HEK293T (cell line): ENCODE measurements at regions not wholly inside any gene's neighbourhood (a gene's known extent, or its start where the extent isn't known, plus 50 kb on each side); places are given as distances from the start of the nearest gene placed in this dataset.

Source experiments
- CTCF ChIA-PET: fragments of 350-600 bp; formaldehyde crosslinking; extraction: SDS; loops from one replicate; lab custom pipeline; 2021; ENCODE audit warnings: antibody characterized with exemption, inconsistent platforms; lab: Yijun Ruan, JAX
- POLR2A ChIA-PET: fragments of 350-600 bp; formaldehyde crosslinking; extraction: SDS; loops from one replicate; lab custom pipeline; 2020; ENCODE audit warnings: antibody characterized with exemption, inconsistent platforms; lab: Yijun Ruan, JAX
- DNase-seq: peaks from one replicate; pipeline ENCODE4 v3.0.0; 2012; ENCODE audit warnings: mixed read lengths; ENCODE audit errors: extremely low spot score
- ARNT ChIP-seq: fragments of 450-650 bp; IDR thresholded peaks from 2 replicates; pipeline ENCODE4 v1.6.1; 2017; ENCODE audit warnings: mild to moderate bottlenecking
- BHLHE40 ChIP-seq: fragments of 450-650 bp; IDR thresholded peaks from 2 replicates; pipeline ENCODE4 v1.6.1; 2016; ENCODE audit warnings: mild to moderate bottlenecking, moderate library complexity, borderline replicate concordance
- CTBP1 ChIP-seq: fragments of 450-650 bp; IDR thresholded peaks from 2 replicates; pipeline ENCODE4 v1.6.1; 2016; ENCODE audit warnings: borderline replicate concordance
- ELF4 ChIP-seq: fragments of 450-650 bp; IDR thresholded peaks from 2 replicates; pipeline ENCODE4 v1.6.1; 2017; ENCODE audit warnings: antibody characterized with exemption
- FOXA1 ChIP-seq: fragments of 450-650 bp; IDR thresholded peaks from 2 replicates; pipeline ENCODE4 v1.6.1; 2016; ENCODE audit warnings: mild to moderate bottlenecking
- FOXK2 ChIP-seq: fragments of 450-650 bp; IDR thresholded peaks from 2 replicates; pipeline ENCODE4 v1.6.1; 2016; ENCODE audit warnings: mild to moderate bottlenecking
- FOXM1 ChIP-seq: fragments of 450-650 bp; IDR thresholded peaks from 2 replicates; pipeline ENCODE4 v1.6.1; 2017; ENCODE audit warnings: mild to moderate bottlenecking, borderline replicate concordance
- HDGF ChIP-seq: fragments of 450-650 bp; IDR thresholded peaks from 2 replicates; pipeline ENCODE4 v1.6.1; 2017; ENCODE audit warnings: antibody characterized with exemption, borderline replicate concordance
- L3MBTL2 ChIP-seq: fragments of 450-650 bp; conservative IDR thresholded peaks from 2 replicates; pipeline ENCODE4 v1.6.1; 2016; ENCODE audit warnings: mild to moderate bottlenecking
- LEF1 ChIP-seq: fragments of 450-650 bp; IDR thresholded peaks from 2 replicates; pipeline ENCODE4 v1.6.1; 2017; ENCODE audit warnings: mild to moderate bottlenecking, borderline replicate concordance
- NFRKB ChIP-seq: fragments of 450-650 bp; IDR thresholded peaks from 2 replicates; pipeline ENCODE4 v1.6.1; 2016; ENCODE audit warnings: mild to moderate bottlenecking, moderate library complexity
- PKNOX1 ChIP-seq: fragments of 450-650 bp; IDR thresholded peaks from 2 replicates; pipeline ENCODE4 v1.6.1; 2016
- SP1 ChIP-seq: fragments of 450-650 bp; IDR thresholded peaks from 2 replicates; pipeline ENCODE4 v1.6.1; 2017
- SUZ12 ChIP-seq: fragments of 450-650 bp; IDR thresholded peaks from 2 replicates; pipeline ENCODE4 v1.6.1; 2016; ENCODE audit warnings: mild to moderate bottlenecking
- TARDBP ChIP-seq: fragments of 450-650 bp; IDR thresholded peaks from 2 replicates; pipeline ENCODE4 v1.6.1; 2016
- ZNF384 ChIP-seq: fragments of 450-650 bp; IDR thresholded peaks from 2 replicates; pipeline ENCODE4 v1.6.1; 2016

- ChIA-PET POLR2A (no interaction called here), CTCF (interaction anchor here (0.6 kb wide), 1 partner anchor 68 kb away, joined by 5 read pairs; no protein-coding TSS in a partner anchor)
- no peak for DNase-seq
- TF ChIP-seq NFRKB (no peak), SUZ12 (no peak), ELF4 (no peak), FOXM1 (no peak), HDGF (no peak), ZNF384 (no peak), FOXK2 (no peak), PKNOX1 (no peak), BHLHE40 (no peak), L3MBTL2 (no peak), ARNT (no peak), FOXA1 (no peak), SP1 (no peak)
These were observed 588.9 kb downstream of the NR2F1-AS1 start for GRCh38 chr5:92992073-92992472.

GRCh38 chr5:92991581-92992067, 589.4 kb downstream of the NR2F1-AS1 start:
- peak; percentile 12 for DNase-seq
- ChIA-PET CTCF (interaction anchor here (0.6 kb wide), 1 partner anchor 69 kb away, joined by 5 read pairs; no protein-coding TSS in a partner anchor), POLR2A (no interaction called here)
- no peak for TF ChIP-seq PKNOX1
- no peak for TF ChIP-seq FOXA1
- TF ChIP-seq SP1: no peak
- no peak for TF ChIP-seq FOXK2
- TF ChIP-seq BHLHE40: no peak
- TF ChIP-seq FOXM1: no peak
- TF ChIP-seq HDGF: no peak
- no peak for TF ChIP-seq SUZ12
- TF ChIP-seq LEF1: no peak
- no peak for TF ChIP-seq ELF4
- no peak for TF ChIP-seq TARDBP
- TF ChIP-seq NFRKB: no peak
- TF ChIP-seq ARNT: no peak
- no peak for TF ChIP-seq L3MBTL2
- TF ChIP-seq CTBP1: no peak
- TF ChIP-seq ZNF384: no peak

GRCh38 chr5:92990771-92991170, 590.2 kb downstream of the NR2F1-AS1 start:
- ChIA-PET CTCF (interaction anchor here (0.6 kb wide), 1 partner anchor 178 kb away, joined by 3 read pairs; no protein-coding TSS in a partner anchor), POLR2A (no interaction called here)
- no peak for DNase-seq
- TF ChIP-seq LEF1: no peak
- no peak for TF ChIP-seq FOXA1
- no peak for TF ChIP-seq ZNF384
- TF ChIP-seq ELF4: no peak
- no peak for TF ChIP-seq L3MBTL2
- TF ChIP-seq SP1: no peak
- no peak for TF ChIP-seq CTBP1
- TF ChIP-seq SUZ12: no peak
- TF ChIP-seq FOXM1: no peak
- no peak for TF ChIP-seq BHLHE40
- no peak for TF ChIP-seq FOXK2
- no peak for TF ChIP-seq PKNOX1
- TF ChIP-seq NFRKB: no peak
- no peak for TF ChIP-seq ARNT

GRCh38 chr5:92981001-92981400, 600.0 kb downstream of the NR2F1-AS1 start:
- ChIA-PET POLR2A (no interaction called here), CTCF (no interaction called here)
- TF ChIP-seq ZNF384 (no peak), FOXK2 (no peak), HDGF (no peak), TARDBP (no peak), SP1 (no peak), CTBP1 (no peak), FOXA1 (no peak), BHLHE40 (no peak), LEF1 (no peak)

GRCh38 chr5:92980491-92980890, 600.5 kb downstream of the NR2F1-AS1 start:
- ChIA-PET POLR2A (no interaction called here), CTCF (no interaction called here)
- DNase-seq: no peak
- TF ChIP-seq TARDBP (no peak), FOXA1 (no peak), LEF1 (no peak), HDGF (no peak), L3MBTL2 (no peak), SP1 (no peak), PKNOX1 (no peak)

More at GRCh38 chr5:92981001-92981400, 600.0 kb downstream of the NR2F1-AS1 start:
- DNase-seq: no peak

- CTCF ChIA-PET: interaction anchor here (0.6 kb wide), 1 partner anchor 451 kb away, joined by 3 read pairs; no protein-coding TSS in a partner anchor
- DNase-seq: no peak
- TF ChIP-seq FOXK2 (no peak), L3MBTL2 (no peak), FOXA1 (no peak), TARDBP (no peak), ZNF384 (no peak), ARNT (no peak), CTBP1 (no peak), BHLHE40 (no peak), LEF1 (no peak), SUZ12 (no peak), PKNOX1 (no peak), FOXM1 (no peak), SP1 (no peak), NFRKB (no peak), HDGF (no peak), ELF4 (no peak)
- POLR2A ChIA-PET: no interaction called here
These were observed 601.3 kb downstream of the NR2F1-AS1 start for GRCh38 chr5:92979716-92980115.
